Esophagus squamous epithelium (tissue), 4 donors: ENCODE measurements at regions not wholly inside any gene's neighbourhood (a gene's known extent, or its start where the extent isn't known, plus 50 kb on each side); places are given as distances from the start of the nearest gene placed in this dataset.

Experiments used
- CTCF ChIP-seq, 6 experiments: fragments of 450-650 bp in 4 of 6; fragments of 200-600 bp in 2 of 6; sonication (generic) in 2 of 6; IDR thresholded peaks; one replicate each; pipeline ENCODE4 v1.5.1; 2016 to 2019; ENCODE audit warnings: antibody characterized with exemption in 6 of 6, mild to moderate bottlenecking in 4 of 6, moderate library complexity in 4 of 6
- POLR2A ChIP-seq, 4 donors: fragments of 450-650 bp; IDR thresholded peaks; one replicate each; pipeline ENCODE4 v1.6.1; 2017; ENCODE audit warnings: antibody characterized with exemption in 4 of 4, mild to moderate bottlenecking in 4 of 4, moderate library complexity in 3 of 4

GRCh38 chr4:14701389-14701788 lies 300.9 kb upstream of the CPEB2 start:
- TF ChIP-seq CTCF (IDR thresholded peaks at IDR 0.05) (no peak), POLR2A (IDR thresholded peaks at IDR 0.05) (no peak)
